ENCODE measurements at regions not wholly inside any gene's neighbourhood (a gene's known extent, or its start where the extent isn't known, plus 50 kb on each side); places are given as distances from the start of the nearest gene placed in this dataset.

DNA sequence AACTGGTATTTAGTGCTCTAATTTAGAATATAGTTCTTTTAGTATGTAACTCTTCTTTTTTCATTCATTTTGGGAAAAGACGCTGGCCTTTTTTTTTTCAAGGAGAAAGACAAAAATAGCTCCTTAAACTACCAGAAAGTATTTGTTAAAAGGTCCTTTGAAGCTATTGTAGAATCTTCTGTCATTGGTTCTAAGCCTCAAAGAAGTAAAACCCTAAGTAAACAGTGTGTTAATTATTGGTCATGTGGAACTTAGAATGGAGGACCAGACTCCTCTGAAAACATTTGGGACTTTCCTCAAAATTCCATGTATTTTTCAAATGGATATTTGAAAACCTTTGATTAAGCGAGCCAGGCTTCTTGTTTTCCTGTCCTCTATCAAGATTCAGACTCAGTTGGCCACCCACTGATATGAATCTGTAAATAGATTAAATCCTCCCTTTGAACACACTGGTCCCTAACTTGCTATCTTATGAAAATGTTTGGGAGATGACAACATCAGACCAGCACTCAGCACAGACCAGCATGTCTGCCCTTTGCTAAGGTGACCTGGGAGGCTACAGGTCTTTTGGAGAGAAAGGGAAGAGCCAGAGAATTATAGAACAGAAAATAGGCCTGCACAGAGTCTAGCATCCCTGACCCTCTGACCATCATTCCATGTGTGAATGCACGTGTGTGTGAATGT lies 120.3 kb upstream of the GATA6 start:
- TF ChIP-seq POLR2A (IDR thresholded peaks at IDR 0.05) (no peak), POLR2AphosphoS5 (IDR thresholded peaks at IDR 0.05) (no peak)
- TF ChIP-seq, protein P1, sequence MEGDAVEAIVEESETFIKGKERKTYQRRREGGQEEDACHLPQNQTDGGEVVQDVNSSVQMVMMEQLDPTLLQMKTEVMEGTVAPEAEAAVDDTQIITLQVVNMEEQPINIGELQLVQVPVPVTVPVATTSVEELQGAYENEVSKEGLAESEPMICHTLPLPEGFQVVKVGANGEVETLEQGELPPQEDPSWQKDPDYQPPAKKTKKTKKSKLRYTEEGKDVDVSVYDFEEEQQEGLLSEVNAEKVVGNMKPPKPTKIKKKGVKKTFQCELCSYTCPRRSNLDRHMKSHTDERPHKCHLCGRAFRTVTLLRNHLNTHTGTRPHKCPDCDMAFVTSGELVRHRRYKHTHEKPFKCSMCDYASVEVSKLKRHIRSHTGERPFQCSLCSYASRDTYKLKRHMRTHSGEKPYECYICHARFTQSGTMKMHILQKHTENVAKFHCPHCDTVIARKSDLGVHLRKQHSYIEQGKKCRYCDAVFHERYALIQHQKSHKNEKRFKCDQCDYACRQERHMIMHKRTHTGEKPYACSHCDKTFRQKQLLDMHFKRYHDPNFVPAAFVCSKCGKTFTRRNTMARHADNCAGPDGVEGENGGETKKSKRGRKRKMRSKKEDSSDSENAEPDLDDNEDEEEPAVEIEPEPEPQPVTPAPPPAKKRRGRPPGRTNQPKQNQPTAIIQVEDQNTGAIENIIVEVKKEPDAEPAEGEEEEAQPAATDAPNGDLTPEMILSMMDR (IDR thresholded peaks at IDR 0.05 in 8 of 11, conservative IDR thresholded peaks at IDR 0.05 in 3 of 11): no peak
